ENCODE measurements at regions not wholly inside any gene's neighbourhood (a gene's known extent, or its start where the extent isn't known, plus 50 kb on each side); places are given as distances from the start of the nearest gene placed in this dataset.
"Not testable (repeated sequence)": the region's sequence is repeated elsewhere in the genome, so short reads cannot be mapped to it uniquely, and the experiment has no call there.

DNA sequence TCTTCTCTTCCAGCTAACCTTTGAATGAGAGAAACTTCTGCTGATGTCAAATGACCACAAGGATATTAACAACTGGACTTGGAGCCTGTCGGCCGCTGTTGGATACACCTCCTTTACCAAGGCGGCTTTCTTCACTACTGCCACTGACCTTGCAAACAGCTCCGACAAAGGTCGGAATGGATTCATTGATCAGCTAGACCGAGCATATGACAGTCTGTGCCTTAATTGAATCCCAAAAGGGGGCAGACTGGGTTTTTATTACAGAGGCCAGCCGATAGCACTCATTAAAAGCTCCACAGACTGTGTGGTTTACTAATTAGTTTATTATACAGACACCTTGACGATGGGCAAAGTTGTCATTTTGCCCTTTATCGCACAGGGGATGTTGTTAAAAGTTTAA, 394.5 kb downstream of the RERGL start:
- DNase-seq, result no peak

GRCh38 chr12:17691369-17691768, 398.6 kb downstream of the RERGL start:
- no peak for DNase-seq

- DNase-seq, result no peak
Measured at GRCh38 chr12:17680220-17680619, 409.8 kb downstream of the RERGL start.

GRCh38 chr12:17666641-17667324, 423.2 kb downstream of the RERGL start:
- DNase-seq, result no peak

GRCh38 chr12:17665839-17666238, 424.2 kb downstream of the RERGL start:
- no peak for DNase-seq

DNA sequence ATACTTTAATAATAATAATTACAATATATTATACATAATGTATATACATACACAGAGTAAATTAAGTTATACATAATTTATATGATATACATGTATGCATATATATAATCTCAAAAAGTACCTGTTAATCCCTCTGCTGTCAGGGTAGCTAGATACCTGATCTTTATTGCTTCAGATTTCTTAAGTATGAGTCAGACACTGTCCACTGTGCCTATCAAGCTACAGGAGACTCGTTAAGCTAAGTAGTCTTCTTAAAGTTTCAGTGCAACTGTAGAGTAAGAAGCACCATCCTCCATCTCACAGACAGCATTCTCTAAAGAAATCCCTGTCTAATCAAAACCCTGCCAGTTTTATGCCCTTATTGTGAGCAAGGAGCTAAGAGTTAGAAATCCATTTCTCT, 428.7 kb downstream of the RERGL start:
- DNase-seq, result no peak

GRCh38 chr12:17652436-17652835, 437.6 kb downstream of the RERGL start:
- no peak for DNase-seq

DNA sequence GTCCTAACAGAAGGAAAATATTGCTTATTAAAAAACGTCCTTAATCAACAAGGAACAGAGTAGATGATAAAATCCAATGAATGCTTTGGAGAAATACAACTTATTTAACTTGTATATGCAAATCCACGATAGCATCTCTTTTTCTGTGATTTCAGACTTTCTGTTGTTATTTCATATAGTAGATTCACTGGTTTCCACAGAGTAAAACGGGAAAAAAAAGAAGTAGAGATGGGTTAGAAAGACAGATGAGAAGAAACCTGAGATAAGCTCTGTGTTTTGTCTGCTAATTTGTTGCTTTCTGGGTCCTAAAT, 447.7 kb downstream of the RERGL start:
- DNase-seq, result no peak

- DNase-seq, result no peak
Measured at GRCh38 chr12:17640615-17641014, 449.4 kb downstream of the RERGL start.

DNA sequence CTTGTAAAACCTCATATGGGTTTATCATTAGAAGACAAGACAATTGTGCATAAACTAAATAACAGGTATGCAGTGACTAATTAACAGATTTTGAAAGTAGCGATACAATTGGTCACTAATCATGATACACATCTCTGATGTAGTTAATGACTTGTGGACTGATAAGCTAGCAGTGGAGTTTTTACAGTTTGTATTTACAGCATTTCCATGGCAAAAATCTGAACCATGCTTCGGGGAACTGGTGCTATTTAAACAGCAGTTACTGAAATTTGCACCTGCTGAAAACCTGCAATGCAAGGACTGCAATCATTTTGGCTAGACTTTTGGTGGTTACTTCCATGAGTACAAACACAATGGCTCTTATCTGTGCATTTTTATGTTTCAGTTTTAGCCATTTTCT, 471.2 kb downstream of the RERGL start:
- no peak for DNase-seq

DNA sequence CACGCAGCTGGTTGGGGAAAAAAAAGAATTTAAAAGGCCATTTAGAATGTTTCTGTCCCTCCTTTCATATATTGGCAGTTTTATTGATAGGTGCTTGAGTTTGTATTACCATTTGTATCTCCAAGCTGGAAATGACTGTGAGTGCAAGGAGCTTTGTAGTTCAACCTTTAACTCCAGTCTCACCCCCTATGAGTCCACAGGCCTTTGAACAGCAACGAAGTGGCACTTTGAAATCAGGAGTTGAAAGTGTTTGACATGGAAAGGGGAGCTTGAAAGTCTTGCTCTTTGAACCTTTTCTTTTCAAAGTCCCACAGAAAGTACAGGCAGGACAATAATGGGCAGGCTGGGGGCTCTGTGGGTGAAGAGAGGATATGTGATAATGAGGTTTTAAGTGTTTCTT, 480.3 kb downstream of the RERGL start:
- no peak for DNase-seq

DNA sequence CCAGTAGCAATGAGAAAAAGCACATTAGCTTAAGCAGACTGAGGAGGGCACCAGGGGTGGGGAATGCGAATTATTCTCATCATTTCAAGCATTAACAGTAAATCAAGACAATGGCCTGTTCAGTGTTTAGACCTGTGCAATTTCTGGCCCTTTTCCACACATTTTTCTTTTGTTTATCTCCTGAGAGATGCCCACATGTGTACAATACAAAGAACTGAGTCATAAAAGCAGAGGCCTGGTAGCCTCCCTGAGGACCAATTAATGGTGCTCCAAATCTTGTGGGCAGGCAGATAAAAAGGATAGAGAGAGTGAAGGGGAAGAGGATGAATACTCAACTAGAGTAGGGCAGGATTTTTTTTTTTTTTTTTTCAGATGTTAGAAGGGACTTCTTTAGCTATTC, 480.8 kb downstream of the RERGL start:
- DNase-seq, result no peak

- DNase-seq, result no peak
Measured at GRCh38 chr12:17595111-17595510, 494.9 kb downstream of the RERGL start.

DNA sequence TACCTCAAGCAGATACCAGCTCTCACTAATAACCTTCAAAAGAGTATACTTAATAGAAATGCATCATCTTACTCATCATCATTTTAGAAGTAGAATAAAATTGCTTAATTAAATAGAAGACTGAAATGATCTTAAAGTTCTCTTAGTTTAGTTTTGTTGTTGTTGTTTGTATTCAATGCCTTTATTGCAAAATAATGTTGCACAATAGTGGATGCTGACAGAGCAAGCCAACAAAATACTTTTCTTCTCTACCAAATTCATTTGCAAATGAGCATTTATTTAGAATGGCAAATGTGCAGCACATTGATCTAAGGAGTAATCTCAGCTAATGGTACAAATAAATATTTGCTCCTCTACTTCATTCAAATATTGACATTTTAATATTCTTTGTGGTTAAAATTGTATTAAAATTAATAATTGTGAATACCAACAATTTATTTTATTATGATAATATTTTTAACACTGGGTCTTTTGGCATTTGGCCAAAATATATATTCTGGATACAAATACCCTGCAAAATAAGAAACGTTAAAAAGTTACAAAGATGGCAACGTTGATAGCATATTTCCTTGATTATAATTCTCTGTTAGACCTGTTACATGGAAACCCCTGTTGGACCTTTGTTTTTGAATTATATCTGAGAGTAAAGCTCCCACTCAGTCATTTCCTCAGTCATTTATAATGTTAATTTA, 496.1 kb downstream of the RERGL start:
- no peak for DNase-seq

DNA sequence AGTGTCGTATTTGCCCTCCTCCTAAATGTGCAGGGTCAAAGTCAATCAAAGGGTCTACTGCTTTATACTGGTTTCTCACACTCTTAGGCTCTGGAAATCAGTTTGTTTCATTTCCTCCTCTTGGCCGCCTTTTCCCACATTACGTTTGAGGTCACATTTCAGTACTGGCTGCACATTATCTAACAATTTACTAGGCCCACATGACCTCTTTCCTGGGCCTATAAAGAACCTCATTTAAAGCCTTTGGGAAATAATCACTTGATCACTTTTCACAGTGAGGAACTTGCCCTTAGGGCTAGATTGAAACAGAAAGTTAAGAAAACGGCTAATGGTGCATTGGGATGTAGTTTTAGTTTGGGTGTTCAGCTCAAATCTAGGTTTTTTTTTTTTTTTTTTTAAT, 497.5 kb downstream of the RERGL start:
- DNase-seq, result no peak

DNA sequence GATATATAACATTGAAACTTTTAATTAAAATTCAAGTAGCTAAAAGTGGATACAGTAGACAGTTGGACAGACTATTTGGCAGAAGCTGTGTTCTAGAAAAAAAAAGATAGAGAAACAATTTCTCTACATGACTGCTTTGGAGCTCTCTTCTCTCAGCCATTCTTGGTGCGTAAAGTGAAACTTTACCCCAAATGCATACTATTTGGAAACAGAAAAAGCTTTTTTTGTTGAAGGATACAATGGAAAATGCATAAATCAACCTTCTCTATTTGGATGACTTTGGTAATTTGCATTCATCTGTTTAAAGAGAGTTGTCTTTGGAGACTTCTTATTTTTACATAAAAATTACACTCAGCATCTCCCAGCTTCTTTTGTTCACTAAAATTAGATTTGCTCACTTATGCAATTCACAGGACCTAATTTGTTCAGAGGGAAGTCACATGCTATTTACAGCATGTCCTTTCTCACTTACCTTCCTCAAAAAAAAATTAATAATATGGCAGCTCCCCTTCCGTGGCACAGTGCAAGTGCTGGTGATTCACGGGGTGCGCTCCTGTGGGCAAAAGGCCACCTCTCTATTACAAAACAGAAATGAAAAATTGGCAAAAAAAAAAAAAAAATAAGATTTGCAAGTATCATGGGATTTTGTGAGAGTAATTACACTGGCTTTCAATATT, 498.9 kb downstream of the RERGL start:
- DNase-seq, result no peak

GRCh38 chr12:17588968-17589367, 501.0 kb downstream of the RERGL start:
- no peak for DNase-seq

DNA sequence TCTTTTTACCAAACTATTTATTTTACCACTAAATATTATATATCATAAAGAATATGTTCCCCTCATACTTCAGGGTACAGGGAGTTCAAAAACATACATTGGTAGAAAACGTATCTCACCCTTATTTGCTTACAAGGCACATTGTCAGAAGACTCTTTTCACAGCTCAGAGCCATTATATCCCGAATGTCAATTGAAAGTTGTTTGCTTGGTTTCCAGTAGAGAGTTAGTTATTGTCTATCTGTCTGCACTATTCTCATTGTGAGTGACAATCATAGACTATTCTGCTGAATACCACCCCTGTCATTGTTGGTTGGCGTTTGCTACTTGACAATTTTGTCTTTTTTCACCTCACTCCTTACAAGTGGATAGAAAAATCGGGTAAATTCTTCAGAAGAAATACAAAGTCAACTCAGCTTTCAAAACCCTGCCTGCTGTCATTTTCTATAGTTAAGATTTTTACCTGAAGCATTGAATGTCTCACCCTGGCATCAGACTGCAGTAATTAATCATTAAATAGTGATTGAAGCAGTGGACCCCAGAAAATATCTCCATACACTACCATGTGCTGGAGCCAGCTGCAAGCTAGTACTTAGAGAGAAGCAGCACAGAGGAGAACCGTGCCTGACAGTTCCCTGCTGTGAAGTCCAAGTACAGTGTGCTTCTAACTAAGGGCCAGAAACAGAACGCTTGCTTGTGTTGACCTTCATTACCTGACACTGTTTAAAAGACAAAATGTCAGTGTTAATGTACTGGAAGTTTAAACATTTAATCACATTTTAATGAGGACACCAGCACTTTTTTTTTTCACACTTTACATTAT, 510.6 kb downstream of the RERGL start:
- no peak for DNase-seq

- DNase-seq, result no peak
Measured at GRCh38 chr12:17577405-17577804, 512.6 kb downstream of the RERGL start.

- no peak for DNase-seq
Measured at GRCh38 chr12:17572250-17572649, 517.7 kb downstream of the RERGL start.

- DNase-seq, result no peak
Measured at GRCh38 chr12:17571047-17571446, 518.9 kb downstream of the RERGL start.

DNA sequence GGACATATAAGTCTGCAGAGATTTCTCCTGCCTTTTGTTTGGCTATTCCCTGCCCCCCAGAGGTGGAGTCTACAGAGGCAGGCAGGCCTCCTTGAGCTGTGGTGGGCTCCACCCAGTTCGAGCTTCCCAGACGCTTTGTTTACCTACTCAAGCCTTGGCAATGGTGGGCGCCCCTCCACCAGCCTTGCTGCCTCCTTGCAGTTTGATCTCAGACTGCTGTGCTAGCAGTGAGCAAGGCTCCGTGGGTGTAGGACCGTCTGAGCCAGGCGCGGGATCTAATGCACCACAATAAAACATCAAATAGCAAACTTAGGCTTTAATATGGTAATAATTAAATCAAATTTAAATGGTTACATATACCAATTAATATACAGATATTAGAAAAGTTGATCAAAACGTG, 525.4 kb downstream of the RERGL start:
- not testable (repeated sequence) for DNase-seq

Measured in nucleus accumbens (tissue), 56 donors.